DMS 273 (cell line): ENCODE measurements at regions not wholly inside any gene's neighbourhood (a gene's known extent, or its start where the extent isn't known, plus 50 kb on each side); places are given as distances from the start of the nearest gene placed in this dataset.
"Not testable (repeated sequence)": the region's sequence is repeated elsewhere in the genome, so short reads cannot be mapped to it uniquely, and the experiment has no call there.

ENCODE experiments used
- DNase-seq: peaks from one replicate; lab custom pipeline; 2025; ENCODE audit not compliant: unreplicated experiment; lab: John Stamatoyannopoulos, UW

DNA sequence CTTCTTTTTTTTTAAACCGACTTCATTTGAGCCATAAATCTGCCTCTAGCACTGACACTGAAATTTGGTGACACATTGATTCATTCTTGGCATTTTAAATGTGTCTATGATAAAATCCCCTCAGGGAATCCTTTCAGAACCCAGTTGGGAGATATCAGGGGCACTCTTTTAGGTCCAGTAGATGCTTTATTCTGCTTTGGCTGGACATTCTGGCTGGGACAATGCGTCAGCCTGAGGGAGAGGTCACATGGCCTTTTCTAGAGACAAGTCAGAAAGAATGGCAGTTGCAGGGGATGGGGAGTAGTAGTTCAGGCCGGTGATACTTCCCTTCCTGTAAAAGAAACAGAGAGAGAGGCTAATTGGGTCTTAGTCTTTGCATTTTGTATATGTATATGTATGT, 63.1 kb downstream of the TRIM43 start:
- DNase-seq: not testable (repeated sequence)

DNA sequence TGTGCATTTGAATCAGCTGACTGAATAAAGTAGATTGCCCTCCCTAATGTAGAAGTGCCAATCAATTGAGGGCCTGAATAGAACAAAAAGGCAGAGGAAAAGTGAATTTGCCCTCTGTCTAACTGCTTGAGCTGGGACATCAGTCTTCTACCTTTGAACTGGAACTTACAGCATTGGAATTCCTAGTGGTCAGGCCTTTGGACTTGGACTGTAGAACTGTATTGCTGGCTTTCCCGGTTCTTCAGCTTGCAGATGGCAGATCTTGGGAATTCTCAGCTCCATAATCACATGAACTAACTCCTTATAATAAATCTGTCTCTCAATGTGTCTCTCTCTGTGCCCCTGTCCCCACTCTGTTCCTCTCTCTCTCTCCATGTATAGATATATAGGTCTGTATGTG, 64.8 kb downstream of the TRIM43 start:
- not testable (repeated sequence) for DNase-seq

DNA sequence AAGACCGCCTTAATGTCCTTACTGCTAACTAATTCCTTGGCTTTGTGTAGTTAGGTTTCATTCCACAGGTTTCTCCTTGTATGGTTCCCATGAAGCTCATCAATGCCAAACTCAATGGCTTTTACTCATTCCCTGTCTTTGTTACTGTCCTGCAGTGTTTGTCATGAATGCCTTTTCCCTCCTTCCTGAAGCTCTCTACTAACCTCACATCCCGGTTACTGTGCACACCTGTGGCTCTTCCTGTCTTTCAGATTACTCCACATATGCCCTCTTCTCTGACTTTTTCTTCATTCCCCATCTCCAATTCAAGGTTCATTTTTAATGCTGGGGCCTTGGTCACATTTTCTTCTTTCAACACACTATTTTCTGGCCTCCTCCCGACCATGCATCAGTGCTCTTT, 66.1 kb downstream of the TRIM43 start:
- DNase-seq: not testable (repeated sequence)

DNA sequence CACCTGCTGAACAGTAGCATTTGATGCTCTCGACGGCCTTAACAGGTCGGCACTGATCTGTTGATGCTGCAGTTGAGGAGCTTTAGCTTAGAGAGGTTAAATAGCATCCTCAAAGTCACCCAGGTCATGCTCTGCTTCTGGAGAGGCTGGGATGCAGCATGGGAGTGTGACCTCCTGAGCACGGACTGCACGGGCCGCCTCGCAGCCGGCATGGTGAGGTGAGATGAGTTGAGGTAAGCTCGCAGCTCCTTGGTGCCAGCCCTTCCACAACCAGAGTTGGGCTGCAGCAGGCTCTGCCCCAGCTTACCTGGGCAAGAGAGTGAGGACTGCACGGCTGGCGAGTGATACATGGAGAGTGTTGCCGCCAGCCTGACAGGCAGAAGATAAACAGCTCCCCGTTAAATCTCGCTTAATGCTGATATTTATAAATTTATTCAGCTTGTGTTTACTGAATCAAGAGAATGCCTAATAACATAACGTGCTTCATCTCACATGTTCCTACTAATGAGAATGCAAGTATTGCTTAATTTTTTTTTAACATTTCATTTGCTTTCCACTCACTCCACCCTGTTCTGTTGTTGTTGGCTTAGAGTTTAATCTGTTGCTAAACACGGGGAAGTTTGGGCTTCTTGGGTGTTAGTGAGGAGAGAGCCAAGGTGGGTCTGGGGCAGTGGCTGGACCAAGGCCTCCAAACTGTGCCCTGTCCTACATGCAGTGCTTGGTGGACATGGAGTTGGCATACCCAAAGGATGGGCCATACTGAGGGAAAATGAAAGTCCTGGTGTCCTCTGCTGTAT, 69.2 kb downstream of the TRIM43 start:
- not testable (repeated sequence) for DNase-seq

DNA sequence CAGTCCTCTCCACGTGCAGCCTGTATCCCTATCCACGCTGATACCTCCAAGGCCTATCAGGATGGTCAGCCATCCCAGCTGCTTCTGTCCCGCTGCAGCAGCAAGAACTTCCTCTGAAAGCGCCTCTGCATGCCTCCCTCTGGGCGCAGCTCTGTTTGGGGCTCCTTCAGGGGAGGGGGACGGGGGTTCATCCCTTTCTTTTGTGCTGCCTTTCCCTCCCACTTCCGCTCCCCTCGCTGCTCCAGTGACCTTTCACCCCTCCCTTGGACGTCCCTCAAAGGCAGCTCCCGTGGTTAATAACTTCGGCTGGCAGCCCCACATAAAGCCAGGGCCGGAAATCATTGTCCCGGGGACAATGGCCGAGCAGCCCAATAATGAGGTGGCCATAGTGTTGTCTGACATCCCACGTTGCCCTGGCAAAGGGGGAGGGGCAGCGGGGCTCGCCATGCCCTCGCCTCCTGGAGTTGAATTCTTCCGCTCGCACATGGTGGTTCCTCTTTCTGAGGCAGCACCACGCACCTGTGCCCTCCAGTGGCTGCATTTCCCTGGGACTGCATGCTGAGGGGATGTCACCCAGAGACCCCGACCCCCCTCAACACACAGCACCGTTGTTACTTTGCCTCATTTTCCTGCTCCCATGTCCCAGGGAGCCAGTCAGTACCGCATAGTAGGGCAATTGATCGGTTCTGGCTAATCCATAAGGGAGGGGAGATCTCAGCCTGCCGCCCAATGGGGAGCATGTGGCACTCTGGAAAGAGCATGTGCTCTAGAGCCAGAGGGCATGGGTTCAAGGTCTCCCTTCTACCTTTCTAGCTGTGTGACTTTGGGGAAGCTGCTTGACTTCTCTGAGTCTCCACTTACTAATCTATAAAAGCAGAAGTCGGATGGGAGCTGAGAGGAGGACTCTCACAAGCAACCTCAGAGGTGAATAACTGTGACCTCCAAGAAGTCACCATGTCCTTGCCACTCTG, 72.0 kb downstream of the TRIM43 start:
- DNase-seq: not testable (repeated sequence)

DNA sequence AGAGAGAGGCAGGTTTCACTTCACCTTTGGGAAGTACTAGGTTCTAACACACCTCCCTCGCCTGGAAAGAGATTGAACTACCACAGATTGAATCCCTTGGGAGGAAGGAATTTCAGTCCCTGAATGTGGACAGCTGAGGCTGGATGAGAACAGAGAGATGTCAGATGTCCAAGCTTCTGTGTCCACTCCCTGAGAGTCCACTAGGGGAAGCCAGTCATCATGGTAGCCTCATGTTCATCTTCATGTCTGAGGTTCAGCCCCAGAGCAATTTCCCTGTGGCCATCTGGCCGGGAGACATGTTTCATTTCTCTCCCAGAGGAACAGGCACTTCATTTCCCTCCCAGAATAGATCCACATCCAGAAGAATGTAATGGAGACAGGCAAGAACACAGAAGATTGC, 74.8 kb downstream of the TRIM43 start:
- DNase-seq: peak; percentile 25

DNA sequence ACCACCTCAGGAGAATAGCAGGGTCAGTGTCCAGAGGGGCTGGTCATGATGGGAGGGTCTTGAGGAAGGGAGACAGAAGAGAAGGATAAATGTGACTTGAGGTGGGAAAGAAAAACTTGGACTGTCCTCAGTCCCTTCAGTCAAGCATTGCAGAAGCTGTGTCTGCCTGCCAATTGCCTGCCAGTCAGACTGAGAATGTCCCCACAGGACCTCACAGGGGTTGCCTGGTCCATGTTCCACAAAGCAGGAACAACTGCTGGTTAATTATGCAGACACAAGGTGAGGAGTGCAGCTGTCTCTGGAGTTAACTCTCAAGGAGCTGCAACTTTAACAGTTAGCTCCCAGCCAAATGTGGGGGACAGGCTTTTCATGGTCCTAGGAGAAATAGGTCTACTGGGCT, 75.7 kb downstream of the TRIM43 start:
- DNase-seq: peak; percentile 14

DNA sequence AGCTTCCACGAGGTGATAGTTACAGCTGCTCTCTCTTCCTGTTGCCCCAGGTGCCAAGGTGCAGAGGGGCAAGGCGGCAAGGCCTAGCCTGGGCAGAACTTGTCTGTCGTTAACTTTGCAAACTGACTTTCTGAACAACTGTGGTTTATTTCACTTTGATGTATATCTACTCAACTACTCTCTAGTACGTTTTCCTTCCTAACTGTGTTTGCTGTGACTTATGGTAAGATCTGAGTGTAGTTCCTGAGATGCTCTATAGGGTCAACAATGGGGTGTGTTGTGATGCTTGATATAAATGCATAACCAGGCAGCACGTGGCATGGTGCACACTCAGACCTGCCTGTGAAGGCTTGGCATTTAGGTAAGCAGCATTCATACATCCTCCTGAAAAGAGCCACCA, 77.1 kb downstream of the TRIM43 start:
- DNase-seq: not testable (repeated sequence)

DNA sequence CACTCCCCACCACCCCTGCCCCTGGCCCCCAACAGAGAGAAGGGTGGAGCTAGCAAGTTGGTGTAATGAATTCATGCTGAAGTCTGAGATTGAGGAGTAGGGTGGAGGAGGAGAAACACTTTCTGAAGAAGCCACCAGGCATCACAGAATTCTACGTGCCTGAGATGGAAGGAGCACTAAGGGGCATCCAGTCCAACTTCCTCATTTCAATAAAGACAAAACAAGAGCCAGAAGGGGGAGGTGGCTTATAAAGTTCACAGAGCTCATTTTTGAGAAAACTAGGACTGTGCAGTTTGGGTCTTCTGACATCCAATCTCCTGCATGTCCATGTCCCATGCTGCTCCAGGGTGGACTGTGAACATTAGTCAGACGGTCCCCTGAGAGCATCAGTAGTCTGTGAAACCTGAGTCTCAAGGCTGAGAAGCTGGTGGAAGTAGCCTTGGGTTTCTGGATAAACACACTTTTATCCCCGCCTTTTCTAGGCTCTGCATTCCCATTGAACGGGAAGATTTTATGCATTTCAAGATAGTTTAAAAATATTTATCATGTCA, 77.7 kb downstream of the TRIM43 start:
- no peak for DNase-seq

DNA sequence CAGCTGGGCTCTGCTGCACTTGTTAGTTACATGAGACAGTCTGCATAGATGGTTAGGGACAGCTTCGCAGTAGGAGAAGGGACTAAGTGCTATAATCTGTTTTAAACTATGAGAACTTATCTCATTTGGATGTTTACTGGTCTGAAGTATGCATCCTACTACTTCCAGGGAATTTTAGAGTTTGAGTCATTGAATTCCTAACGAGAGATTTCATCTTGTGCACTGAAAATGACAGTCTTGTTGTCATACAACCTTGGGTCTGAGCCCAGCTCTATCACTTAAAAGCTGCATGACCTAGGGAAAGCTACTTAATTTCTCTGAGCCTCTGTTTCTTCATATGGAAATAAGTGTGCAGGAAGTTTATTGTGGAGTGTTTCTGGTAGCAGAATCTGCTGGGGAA, 78.4 kb downstream of the TRIM43 start:
- DNase-seq: no peak

DNA sequence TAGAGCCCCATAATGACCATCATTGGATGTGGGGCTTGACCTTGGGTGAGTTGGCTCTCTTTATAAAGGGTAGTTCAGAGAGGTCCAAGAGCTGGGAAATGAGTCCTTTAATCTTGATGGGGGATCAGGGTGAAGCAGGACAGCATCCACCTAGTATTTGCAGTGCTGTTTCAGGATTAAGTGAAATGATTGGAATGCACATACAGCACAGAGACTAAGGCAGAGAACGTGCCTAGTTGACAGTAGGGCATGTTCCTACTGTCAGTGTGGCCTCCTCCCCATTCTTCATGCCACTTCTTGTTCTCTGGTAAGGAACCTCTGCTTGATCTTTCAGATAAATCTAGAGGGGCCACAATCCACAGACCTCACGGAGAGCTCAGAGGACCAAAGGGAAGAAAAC, 78.9 kb downstream of the TRIM43 start:
- no peak for DNase-seq

DNA sequence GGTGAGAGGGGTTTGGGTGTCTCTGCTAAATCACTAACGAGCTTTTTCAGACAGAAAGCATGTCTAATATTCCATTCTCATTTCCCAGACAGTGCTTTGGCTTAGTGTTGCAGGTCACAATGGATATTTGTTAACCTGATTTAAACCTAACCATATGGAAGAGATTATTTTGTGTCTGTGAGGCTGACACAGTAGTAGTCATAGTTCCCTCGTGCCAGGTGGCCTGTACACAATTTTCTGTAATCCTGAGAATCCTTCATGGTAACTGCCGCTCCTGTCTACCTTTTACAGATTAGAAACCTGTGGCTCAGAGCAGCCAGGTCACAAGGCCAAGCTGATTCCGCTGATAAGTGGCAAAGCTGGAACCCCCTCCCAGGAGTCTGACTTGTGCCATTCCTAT, 79.4 kb downstream of the TRIM43 start:
- DNase-seq: not testable (repeated sequence)

DNA sequence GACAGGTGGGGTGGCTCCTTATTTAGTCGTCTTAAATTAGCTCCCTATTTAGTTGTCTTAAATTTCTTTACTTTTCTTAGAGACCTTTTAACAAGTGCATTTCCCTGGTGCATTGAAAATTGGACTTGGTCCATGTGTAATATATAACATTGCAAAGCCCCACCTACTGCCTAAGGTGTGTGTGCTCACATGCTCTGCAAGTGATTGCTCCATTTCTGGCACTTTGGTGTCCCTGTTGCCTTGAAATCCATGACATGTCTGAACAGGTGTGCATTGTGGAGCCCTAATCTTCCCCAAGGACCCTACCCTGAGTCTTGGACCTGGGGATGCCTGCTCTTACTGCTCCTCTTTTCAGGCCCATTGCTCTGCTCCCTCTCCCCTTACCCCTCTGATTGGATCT, 80.2 kb downstream of the TRIM43 start:
- not testable (repeated sequence) for DNase-seq

DNA sequence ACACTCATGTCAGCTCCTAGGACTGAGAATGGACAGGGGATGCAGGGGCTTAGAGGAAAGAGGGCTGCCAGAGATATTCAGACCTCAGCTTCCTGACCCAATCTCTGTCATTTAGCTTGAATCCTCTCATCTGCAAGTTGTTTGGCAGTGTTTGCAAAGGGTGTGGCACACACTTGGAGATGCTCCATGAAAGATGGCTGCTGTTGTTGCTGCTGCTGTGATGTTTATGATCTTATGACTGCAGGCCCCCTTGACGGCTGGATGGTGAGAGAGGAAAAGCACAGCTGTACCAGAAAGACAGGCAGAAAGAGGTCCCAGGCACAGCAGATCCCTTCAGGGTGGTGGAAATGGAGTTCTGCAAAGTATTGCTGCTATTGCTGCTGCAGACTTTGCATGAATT, 80.7 kb downstream of the TRIM43 start:
- DNase-seq: not testable (repeated sequence)

DNA sequence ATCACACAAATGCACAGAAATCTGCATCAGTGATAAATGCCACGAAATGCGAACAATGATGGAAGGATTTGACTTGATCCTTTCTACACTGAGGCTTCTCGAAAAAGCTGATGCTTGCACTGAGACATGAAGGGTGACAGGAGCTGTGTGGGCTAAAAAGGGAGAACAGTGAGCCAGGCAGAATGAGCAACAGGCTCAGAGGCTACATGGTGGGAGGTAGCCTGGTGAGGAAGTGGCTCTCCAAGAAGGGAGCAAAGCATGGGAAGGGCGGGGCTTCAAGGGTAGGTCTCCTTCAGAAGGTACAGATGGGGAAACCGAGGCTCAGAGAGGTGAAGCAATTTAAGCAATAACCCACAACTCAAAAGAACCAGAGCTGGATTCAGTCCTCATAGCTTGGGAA, 82.4 kb downstream of the TRIM43 start:
- no peak for DNase-seq

DNA sequence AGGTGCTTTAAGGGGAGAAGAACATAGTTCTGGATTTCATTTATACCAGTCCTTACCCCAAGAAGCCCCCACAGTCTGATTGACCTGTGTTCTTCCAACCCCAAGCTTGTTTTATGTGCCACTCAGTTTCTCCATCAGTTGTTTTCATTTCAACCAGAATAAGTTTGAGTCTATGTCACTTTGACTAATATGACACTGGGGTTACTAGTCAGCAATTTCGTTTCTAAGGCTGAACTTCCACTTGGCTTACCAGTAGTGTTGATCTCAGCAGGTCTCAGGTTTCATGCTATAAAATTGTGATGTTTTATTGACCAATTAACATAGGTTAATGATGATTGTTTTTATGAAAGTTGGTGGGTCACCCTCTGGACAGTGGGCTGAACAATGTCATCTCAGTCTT, 84.8 kb downstream of the TRIM43 start:
- not testable (repeated sequence) for DNase-seq

DNA sequence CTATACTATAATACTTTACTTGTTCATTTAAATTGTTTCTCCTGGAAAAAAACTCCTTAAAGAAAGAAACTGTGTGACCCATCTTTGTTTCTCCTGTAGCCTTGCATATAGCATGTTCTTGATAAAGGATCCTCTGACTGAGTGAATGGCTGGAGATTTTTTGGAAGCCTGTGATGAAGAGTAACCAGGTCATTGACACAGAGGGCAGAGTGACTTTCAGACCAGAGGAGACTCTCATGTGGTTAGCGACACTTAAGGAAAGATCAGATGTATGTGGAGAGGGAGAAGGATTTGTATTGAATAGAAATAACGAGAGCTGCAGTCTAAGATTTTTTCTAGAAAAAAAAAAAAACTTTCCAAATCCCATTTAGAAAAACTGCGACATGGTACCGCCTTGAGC, 85.5 kb downstream of the TRIM43 start:
- DNase-seq: no peak

DNA sequence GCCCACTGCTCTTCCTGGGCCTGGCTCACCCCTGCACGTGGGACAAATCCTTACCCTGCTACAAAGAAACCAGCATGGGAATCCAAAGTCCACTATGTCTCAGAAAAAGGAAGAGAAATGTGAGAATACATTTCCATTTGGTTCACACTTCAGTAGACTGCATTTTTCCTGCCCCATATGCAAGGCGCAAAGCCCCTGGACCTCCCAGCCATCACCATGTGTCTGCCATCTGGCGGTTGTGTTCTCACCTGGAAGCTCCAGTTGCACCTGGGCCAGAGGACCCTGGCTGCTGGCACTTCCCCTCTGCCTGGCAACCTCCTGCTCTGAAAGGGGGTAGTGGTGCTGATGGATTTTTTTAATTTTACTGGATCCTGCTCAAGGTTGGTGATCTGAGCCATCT, 86.0 kb downstream of the TRIM43 start:
- DNase-seq: not testable (repeated sequence)

DNA sequence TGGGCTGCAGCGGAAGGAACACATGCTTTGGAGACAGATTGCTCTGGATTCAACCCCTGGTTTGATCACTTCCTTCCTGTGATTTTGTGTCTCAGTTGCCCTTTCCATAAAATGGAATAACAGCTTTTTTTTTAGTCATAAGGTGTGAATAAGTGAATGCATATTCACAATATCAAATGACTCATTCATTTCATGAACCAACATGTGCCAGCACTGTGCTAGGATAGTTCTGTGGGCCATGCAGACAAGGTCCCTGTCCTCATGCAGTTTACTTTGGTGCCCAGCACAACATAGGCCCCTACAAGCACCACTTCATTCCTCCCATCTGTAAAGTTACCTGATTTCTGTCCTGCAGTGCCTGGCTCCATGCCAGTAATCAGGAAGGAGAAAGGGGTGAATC, 89.4 kb downstream of the TRIM43 start:
- not testable (repeated sequence) for DNase-seq

DNA sequence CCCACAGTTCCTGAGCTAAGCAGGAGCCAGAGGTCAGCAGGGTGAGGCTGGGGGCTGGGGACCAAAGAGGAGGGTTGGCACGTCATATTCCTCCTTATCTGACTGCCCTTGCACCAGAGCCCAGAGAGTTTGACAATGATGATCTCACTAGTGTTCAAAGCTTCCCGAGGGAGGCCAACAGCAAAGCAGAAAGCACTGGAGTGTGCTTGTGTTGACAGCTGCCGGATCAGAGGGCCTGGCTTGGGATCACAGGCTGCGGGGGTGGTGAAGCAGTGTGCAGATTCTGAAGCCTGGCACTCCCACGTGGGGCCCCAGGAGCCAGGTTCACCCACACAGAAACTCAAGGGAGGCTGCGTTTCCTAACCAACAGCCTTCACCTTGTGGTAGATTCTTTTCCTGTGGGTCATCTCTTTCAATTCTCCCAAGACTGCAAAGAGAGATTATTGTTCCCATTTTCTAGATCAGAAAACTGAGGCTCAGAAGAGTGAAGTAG, 89.8 kb downstream of the TRIM43 start:
- peak; percentile 49 for DNase-seq

DNA sequence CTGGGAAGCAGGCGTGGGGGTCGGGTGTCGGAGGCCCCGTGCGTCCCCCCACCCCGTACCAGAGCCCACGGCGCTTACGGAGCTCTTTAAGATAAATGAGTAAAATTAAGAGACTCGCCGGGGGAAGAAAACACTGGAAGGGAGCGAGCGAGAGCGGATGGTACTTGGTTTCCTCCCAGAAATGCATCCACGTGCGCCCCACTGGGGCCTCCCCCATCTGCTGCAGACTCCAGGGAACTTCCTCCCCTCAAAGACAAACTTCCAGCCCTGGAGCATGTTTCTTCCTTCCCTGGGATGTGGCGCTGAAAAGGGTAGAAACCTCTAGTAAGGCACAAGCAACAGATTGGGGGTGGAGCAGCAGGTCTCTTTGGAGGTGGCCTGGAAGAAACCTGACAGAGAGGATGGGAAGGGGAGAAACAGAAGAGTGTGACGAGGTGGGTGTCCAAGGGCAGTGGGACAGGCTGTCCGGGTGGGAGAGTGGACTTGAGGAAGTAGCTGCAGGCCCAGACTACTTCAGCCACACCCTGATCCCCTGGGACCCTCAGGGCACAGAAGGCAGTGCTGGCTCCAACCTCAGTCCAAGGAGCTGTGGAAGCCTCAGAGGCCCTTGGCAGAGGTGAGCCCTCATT, 91.2 kb downstream of the TRIM43 start:
- peak; percentile 73 for DNase-seq
